Activated CD8-positive, alpha-beta T cell treated with anti-CD3 and anti-CD28 coated beads for 36 hours (primary cell): ENCODE measurements at regions not wholly inside any gene's neighbourhood (a gene's known extent, or its start where the extent isn't known, plus 50 kb on each side); places are given as distances from the start of the nearest gene placed in this dataset.
"Not testable (repeated sequence)": the region's sequence is repeated elsewhere in the genome, so short reads cannot be mapped to it uniquely, and the experiment has no call there.

Source experiments
- ATAC-seq: fragments of 200-7000 bp; cut with Tn5 transposase; one replicate; pipeline ENCODE4 v1.10.0; 2021; ENCODE audit warnings: mild to moderate bottlenecking, moderate library complexity
- CTCF ChIA-PET: fragments of 350-600 bp; sonication (Branson Sonifier 250); formaldehyde crosslinking; loops from one replicate; lab custom pipeline; 2021; ENCODE audit warnings: antibody characterized with exemption; lab: Charles Lee
- POLR2A ChIA-PET: fragments of 350-600 bp; sonication (Branson Sonifier 250); formaldehyde crosslinking; loops from one replicate; lab custom pipeline; 2021; ENCODE audit warnings: antibody characterized with exemption; lab: Charles Lee
- DNase-seq: peaks from one replicate; pipeline ENCODE4 v3.0.0-alpha.2; 2020
- H3K27ac Mint-ChIP-seq: one replicate; pipeline ENCODE4 v1.8.0; 2021; ENCODE audit warnings: mild to moderate bottlenecking, mixed read lengths
- H3K27me3 Mint-ChIP-seq: one replicate; pipeline ENCODE4 v1.8.0; 2021; ENCODE audit warnings: mixed read lengths
- H3K36me3 Mint-ChIP-seq: one replicate; pipeline ENCODE4 v1.8.0; 2021; ENCODE audit warnings: low read depth, mixed read lengths
- H3K4me1 Mint-ChIP-seq: one replicate; pipeline ENCODE4 v1.8.0; 2021; ENCODE audit warnings: low read depth, mixed read lengths
- H3K4me3 Mint-ChIP-seq: one replicate; pipeline ENCODE4 v1.8.0; 2021; ENCODE audit warnings: mild to moderate bottlenecking, moderate library complexity, mixed read lengths
- H3K9me3 Mint-ChIP-seq: one replicate; pipeline ENCODE4 v1.8.0; 2021; ENCODE audit warnings: mixed read lengths
- intact Hi-C: fragments of 100-400 bp; cut with micrococcal nuclease; formaldehyde crosslinking; loops from one replicate; pipeline ENCODE4 v1.10.0; 2022
- TF ChIP-seq, protein P1 (sequence below): fragments of 200-600 bp; IDR thresholded peaks from one replicate; pipeline ENCODE4 v1.8.0; 2022; ENCODE audit warnings: antibody characterized with exemption, mild to moderate bottlenecking

DNA sequence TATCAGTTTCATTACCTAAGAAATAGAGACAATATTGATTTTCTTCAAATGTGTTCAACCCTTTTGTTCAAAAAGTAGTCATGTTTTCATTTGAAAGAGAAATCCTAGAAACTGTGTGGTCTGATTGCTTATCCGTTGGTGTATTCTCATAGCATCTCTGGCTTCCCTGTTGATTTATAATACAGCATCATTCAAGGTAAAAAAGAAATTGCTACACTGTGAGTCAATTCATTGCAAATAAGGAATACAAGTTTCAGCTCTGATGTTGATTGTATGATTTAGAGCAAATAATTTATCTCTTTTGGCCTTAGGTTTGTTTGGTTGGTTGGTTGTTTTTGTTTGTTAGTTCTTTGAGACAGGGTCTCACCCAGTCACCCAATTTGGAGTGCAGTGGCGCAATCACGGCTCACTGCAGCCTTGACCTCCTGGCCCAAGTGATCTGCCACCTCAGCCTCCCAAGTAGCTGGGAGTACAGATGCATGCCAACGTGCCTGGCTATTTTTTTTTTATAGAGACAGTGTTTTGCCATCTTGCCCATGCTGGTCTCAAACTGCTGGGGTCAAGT is 185.5 kb upstream of the TNFAIP3 start:
- no peak overlapping the region for H3K27ac Mint-ChIP-seq
- ATAC-seq (no peak), DNase-seq (no peak)
- no peaks in the 10 kb centered on the region for H3K27me3 Mint-ChIP-seq
- intact Hi-C loops: loop anchor here (2.0 kb wide), 1 partner anchor 17 kb away; no protein-coding TSS in a partner anchor
- TF ChIP-seq, protein P1, sequence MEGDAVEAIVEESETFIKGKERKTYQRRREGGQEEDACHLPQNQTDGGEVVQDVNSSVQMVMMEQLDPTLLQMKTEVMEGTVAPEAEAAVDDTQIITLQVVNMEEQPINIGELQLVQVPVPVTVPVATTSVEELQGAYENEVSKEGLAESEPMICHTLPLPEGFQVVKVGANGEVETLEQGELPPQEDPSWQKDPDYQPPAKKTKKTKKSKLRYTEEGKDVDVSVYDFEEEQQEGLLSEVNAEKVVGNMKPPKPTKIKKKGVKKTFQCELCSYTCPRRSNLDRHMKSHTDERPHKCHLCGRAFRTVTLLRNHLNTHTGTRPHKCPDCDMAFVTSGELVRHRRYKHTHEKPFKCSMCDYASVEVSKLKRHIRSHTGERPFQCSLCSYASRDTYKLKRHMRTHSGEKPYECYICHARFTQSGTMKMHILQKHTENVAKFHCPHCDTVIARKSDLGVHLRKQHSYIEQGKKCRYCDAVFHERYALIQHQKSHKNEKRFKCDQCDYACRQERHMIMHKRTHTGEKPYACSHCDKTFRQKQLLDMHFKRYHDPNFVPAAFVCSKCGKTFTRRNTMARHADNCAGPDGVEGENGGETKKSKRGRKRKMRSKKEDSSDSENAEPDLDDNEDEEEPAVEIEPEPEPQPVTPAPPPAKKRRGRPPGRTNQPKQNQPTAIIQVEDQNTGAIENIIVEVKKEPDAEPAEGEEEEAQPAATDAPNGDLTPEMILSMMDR: no peak
- ChIA-PET POLR2A (interaction anchor here (0.6 to 2.1 kb wide), 6 partner anchors 12 to 308 kb away, joined by 3 to 9 read pairs (median 4); partner anchors contain the start of gene TNFAIP3), CTCF (interaction anchor here (1.0 to 2.4 kb wide), 7 partner anchors 9 to 294 kb away, joined by 3 to 18 read pairs (median 4); no protein-coding TSS in a partner anchor)
- H3K9me3 Mint-ChIP-seq: peaks cover 2% of the 10 kb centered on the region
- H3K36me3 Mint-ChIP-seq: no peaks in the 10 kb centered on the region
- H3K4me3 Mint-ChIP-seq: no peak overlapping the region
- H3K4me1 Mint-ChIP-seq: peaks cover 32% of the 10 kb centered on the region

DNA sequence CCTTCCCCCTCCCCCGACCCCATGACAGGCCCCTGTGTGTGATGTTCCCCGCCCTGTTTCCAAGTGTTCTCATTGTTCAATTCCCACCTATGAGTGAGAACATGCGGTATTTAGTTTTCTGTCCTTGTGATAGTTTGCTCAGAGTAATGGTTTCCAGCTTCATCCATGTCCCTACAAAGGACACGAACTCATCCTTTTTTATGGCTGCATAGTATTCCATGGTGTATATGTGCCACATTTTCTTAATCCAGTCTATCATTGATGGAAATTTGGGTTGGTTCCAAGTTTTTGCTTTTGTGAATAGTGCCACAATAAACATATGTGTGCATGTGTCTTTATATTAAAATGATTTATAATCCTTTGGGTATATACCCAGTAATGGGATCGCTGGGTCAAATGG is 184.4 kb upstream of the TNFAIP3 start:
- H3K27me3 Mint-ChIP-seq, POLR2A ChIA-PET, H3K4me3 Mint-ChIP-seq, intact Hi-C loops, ATAC-seq, H3K9me3 Mint-ChIP-seq, H3K36me3 Mint-ChIP-seq, H3K27ac Mint-ChIP-seq, DNase-seq: not testable (repeated sequence)
- CTCF ChIA-PET: interaction anchor here (1.5 to 2.4 kb wide), 3 partner anchors 15 to 293 kb away, joined by 4 to 18 read pairs (median 4); no protein-coding TSS in a partner anchor
- peaks cover 21% of the 10 kb centered on the region for H3K4me1 Mint-ChIP-seq

DNA sequence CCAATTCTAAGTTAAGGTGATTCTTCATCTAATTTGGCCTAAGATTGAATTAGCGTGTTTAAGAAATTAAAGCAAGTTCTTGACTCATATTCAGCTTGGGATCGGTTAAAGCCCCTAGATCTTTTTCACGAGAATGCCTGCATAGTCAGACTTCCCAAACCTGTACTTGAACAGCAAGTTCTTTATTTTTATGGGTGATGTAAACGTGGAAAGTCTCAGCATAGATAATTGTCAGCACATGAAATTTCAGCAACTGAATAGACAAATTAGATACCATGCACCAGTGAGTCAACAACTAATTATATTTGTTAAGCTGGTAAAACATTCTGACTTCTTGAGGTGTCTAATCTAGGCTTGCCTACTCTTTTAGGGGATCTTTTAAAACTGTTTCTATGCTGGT is 183.1 kb upstream of the TNFAIP3 start:
- peaks cover 17% of the 10 kb centered on the region for H3K4me1 Mint-ChIP-seq
- H3K36me3 Mint-ChIP-seq: no peaks in the 10 kb centered on the region
- no peak overlapping the region for H3K27ac Mint-ChIP-seq
- no peak for DNase-seq
- peaks cover 2% of the 10 kb centered on the region for H3K9me3 Mint-ChIP-seq
- no peak overlapping the region for H3K4me3 Mint-ChIP-seq
- H3K27me3 Mint-ChIP-seq: no peaks in the 10 kb centered on the region
- ChIA-PET CTCF (interaction anchor here (5.0 kb wide), 1 partner anchor 14 kb away, joined by 32 read pairs; no protein-coding TSS in a partner anchor), POLR2A (no interaction called here)
- TF ChIP-seq, protein P1: no peak
- intact Hi-C loops: no loop called here
- ATAC-seq: no peak

- DNase-seq (no peak), ATAC-seq (no peak)
- no peak overlapping the region for H3K27ac Mint-ChIP-seq
- no peaks in the 10 kb centered on the region for H3K27me3 Mint-ChIP-seq
- H3K36me3 Mint-ChIP-seq: no peaks in the 10 kb centered on the region
- ChIA-PET CTCF (interaction anchor here (1.1 to 5.0 kb wide), 4 partner anchors 12 to 319 kb away, joined by 3 to 32 read pairs (median 4); no protein-coding TSS in a partner anchor), POLR2A (interaction anchor here (1.2 kb wide), 1 partner anchor 9 kb away, joined by 3 read pairs; no protein-coding TSS in a partner anchor)
- H3K4me3 Mint-ChIP-seq: no peak overlapping the region
- peaks cover 9% of the 10 kb centered on the region for H3K4me1 Mint-ChIP-seq
- peaks cover 2% of the 10 kb centered on the region for H3K9me3 Mint-ChIP-seq
- TF ChIP-seq, protein P1: no peak
- intact Hi-C loops: no loop called here
Measured at GRCh38 chr6:137685798-137686375, 181.2 kb upstream of the TNFAIP3 start.

- Mint-ChIP-seq H3K4me1 (peaks cover 7% of the 10 kb centered on the region), H3K27me3 (no peaks in the 10 kb centered on the region), H3K4me3 (no peak overlapping the region), H3K9me3 (no peaks in the 10 kb centered on the region), H3K36me3 (no peaks in the 10 kb centered on the region), H3K27ac (no peak overlapping the region)
- ATAC-seq (no peak), DNase-seq (no peak)
- POLR2A ChIA-PET: interaction anchor here (1.9 kb wide), 1 partner anchor 11 kb away, joined by 6 read pairs; no protein-coding TSS in a partner anchor
- intact Hi-C loops: no loop called here
- TF ChIP-seq, protein P1: no peak
- CTCF ChIA-PET: interaction anchor here (1.1 to 5.0 kb wide), 5 partner anchors 10 to 288 kb away, joined by 3 to 32 read pairs (median 4); no protein-coding TSS in a partner anchor
Measured at GRCh38 chr6:137687818-137688217, 179.2 kb upstream of the TNFAIP3 start.
